ENCODE measurements at regions not wholly inside any gene's neighbourhood (a gene's known extent, or its start where the extent isn't known, plus 50 kb on each side); places are given as distances from the start of the nearest gene placed in this dataset.

GRCh38 chr13:94917824-94918223 lies 205.5 kb upstream of the SOX21 start:
- no peak for TF ChIP-seq CTCF (IDR thresholded peaks at IDR 0.05)
- TF ChIP-seq POLR2A (IDR thresholded peaks at IDR 0.05), result no peak

Measured in esophagus squamous epithelium (tissue), 4 donors.